ENCODE measurements at regions not wholly inside any gene's neighbourhood (a gene's known extent, or its start where the extent isn't known, plus 50 kb on each side); places are given as distances from the start of the nearest gene placed in this dataset.

DNA sequence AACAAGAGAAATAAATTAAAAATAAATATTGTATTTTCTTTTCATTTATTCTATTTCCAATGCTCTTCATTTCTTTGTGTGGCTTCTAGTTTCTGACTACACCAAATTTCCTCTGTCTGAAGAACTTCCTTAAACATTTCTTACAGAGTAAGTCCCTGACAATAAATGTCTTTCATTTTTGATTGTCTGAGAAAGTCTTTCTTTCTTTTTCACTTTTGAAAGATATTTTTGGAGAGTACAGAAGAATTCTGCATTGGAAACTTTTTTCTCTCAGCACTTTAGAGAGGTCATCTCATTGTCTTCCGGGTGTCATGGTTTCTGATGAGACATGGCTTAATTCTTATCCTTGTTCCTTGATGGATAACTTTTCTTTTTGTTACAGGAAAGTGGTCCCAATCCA, 119.6 kb downstream of the MOBP start:
- Mint-ChIP-seq H3K27me3 (ENCODE audit: low read depth) (no peaks in the 10 kb centered on the region), H3K9me3 (peaks cover 5% of the 10 kb centered on the region), H3K4me3 (no peak overlapping the region), H3K27ac (no peak overlapping the region), H3K4me1 (no peaks in the 10 kb centered on the region), H3K36me3 (no peaks in the 10 kb centered on the region)
- TF ChIP-seq, protein P1, sequence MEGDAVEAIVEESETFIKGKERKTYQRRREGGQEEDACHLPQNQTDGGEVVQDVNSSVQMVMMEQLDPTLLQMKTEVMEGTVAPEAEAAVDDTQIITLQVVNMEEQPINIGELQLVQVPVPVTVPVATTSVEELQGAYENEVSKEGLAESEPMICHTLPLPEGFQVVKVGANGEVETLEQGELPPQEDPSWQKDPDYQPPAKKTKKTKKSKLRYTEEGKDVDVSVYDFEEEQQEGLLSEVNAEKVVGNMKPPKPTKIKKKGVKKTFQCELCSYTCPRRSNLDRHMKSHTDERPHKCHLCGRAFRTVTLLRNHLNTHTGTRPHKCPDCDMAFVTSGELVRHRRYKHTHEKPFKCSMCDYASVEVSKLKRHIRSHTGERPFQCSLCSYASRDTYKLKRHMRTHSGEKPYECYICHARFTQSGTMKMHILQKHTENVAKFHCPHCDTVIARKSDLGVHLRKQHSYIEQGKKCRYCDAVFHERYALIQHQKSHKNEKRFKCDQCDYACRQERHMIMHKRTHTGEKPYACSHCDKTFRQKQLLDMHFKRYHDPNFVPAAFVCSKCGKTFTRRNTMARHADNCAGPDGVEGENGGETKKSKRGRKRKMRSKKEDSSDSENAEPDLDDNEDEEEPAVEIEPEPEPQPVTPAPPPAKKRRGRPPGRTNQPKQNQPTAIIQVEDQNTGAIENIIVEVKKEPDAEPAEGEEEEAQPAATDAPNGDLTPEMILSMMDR (IDR thresholded peaks at IDR 0.05; ENCODE audit: unreplicated experiment): no peak
- no peak for DNase-seq (ENCODE audit: low spot score in 2 of 2, unreplicated experiment in 2 of 2)

DNA sequence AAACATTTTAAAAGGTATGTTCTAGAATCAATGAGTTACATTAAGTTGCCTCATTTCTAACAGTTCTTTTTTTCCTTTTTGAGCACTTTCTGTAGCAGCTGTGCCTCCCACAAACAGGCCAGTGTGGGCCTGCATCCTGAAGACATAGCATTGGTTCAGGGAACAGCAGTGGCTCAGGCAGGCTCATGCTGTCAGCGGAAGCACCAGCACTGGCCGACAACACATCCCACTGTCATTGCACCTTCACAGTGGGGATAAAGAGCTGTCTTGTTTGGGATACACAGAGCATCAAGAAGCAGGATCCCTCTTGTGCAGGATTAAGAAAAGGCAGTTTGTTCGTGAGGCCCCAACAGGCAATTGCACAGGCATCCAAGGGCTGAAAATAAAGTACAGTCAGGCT, 123.3 kb downstream of the MOBP start:
- no peaks in the 10 kb centered on the region for H3K9me3 Mint-ChIP-seq
- no peaks in the 10 kb centered on the region for H3K27me3 Mint-ChIP-seq (ENCODE audit: low read depth)
- DNase-seq (ENCODE audit: low spot score in 2 of 2, unreplicated experiment in 2 of 2): no peak
- no peaks in the 10 kb centered on the region for H3K4me1 Mint-ChIP-seq
- no peaks in the 10 kb centered on the region for H3K36me3 Mint-ChIP-seq
- no peak overlapping the region for H3K27ac Mint-ChIP-seq
- TF ChIP-seq, protein P1 (IDR thresholded peaks at IDR 0.05; ENCODE audit: unreplicated experiment): no peak
- H3K4me3 Mint-ChIP-seq: no peak overlapping the region

DNA sequence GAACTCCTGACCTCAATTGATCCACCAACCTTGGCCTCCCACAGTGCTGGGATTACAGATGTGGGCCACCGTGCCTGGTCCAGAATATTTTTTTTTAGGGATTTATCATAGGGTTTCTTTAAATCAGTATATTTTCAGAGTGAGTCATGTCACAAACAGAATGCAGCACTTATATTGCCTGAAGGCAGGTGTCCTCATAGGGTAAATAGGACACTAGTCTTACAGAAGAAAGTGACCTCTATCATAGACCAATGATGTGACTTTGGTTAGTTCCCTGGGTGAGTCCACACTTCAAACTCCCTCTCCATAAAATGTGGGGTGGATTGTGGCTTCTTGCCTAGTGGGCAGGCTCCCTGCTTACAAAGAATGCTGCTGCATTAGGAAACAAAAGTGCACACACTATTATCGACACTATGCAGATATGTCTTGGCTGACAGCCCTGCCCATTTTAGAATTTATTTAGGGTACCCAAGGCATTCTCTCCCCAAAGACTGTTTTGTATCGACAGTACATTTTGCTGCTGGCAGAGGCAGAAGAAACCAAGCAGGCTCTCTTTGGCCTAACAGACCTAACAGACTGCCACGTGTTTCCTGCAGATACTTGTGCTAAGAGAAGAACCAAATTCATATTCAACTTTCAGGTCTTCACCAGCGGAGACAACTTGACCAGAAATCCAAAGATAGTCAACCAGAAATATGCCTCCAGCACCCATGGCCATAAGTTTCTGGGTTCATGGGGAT, 125.0 kb downstream of the MOBP start:
- H3K4me3 Mint-ChIP-seq: no peak overlapping the region
- H3K36me3 Mint-ChIP-seq: no peaks in the 10 kb centered on the region
- H3K27ac Mint-ChIP-seq: no peak overlapping the region
- no peaks in the 10 kb centered on the region for H3K4me1 Mint-ChIP-seq
- DNase-seq (ENCODE audit: low spot score in 2 of 2, unreplicated experiment in 2 of 2): no peak
- H3K27me3 Mint-ChIP-seq (ENCODE audit: low read depth): no peaks in the 10 kb centered on the region
- TF ChIP-seq, protein P1 (IDR thresholded peaks at IDR 0.05; ENCODE audit: unreplicated experiment): no peak
- H3K9me3 Mint-ChIP-seq: no peaks in the 10 kb centered on the region

DNA sequence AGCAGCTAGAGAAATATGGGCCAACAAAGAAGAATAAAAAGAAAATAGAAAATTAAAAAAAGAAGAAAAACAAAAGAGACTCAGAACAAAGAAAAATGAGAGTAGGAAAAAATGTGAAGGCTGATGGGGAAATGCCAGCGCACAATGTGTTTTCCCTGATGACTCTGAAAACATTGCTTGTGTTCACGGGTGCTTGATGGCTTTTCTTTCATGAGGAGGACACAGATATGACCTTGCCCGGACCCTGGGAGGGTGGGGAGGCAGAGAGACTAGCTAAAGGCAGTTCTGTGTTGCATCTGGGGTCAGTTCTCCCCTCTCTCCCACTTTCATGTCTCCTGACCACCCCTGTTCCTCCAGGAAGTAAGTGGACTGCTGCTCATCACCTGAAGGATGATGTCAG, 125.9 kb downstream of the MOBP start:
- H3K4me1 Mint-ChIP-seq: no peaks in the 10 kb centered on the region
- H3K36me3 Mint-ChIP-seq: no peaks in the 10 kb centered on the region
- no peak overlapping the region for H3K27ac Mint-ChIP-seq
- no peaks in the 10 kb centered on the region for H3K27me3 Mint-ChIP-seq (ENCODE audit: low read depth)
- H3K9me3 Mint-ChIP-seq: no peaks in the 10 kb centered on the region
- no peak for DNase-seq (ENCODE audit: low spot score in 2 of 2, unreplicated experiment in 2 of 2)
- no peak overlapping the region for H3K4me3 Mint-ChIP-seq
- TF ChIP-seq, protein P1 (IDR thresholded peaks at IDR 0.05; ENCODE audit: unreplicated experiment): no peak

DNA sequence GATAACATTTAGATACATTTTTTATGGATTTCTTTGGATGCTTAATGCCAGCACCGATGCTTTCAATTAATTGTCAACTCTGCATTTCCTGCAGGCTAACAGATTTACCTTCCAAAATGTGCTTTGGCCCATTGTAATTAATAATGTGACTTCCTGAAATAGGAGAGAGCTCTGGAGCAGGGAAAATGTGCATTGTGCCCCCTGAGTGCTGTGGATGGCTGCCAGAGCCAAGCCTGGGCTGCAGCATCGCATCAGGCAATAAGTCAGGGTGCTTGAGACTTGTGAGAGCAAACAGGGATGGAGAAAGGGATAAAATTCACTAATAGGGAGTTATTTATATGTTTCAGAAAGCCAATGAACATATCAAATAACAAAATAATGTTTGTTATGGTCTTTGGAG, 133.8 kb downstream of the MOBP start:
- Mint-ChIP-seq H3K9me3 (peaks cover 15% of the 10 kb centered on the region), H3K27me3 (ENCODE audit: low read depth) (peaks cover 3% of the 10 kb centered on the region), H3K27ac (no peak overlapping the region), H3K36me3 (no peaks in the 10 kb centered on the region), H3K4me3 (no peak overlapping the region), H3K4me1 (no peaks in the 10 kb centered on the region)
- DNase-seq (ENCODE audit: low spot score in 2 of 2, unreplicated experiment in 2 of 2): no peak
- TF ChIP-seq, protein P1 (IDR thresholded peaks at IDR 0.05; ENCODE audit: unreplicated experiment): no peak

Measured in mesothelial cell of epicardium (in vitro differentiated cells).